ENCODE measurements at regions not wholly inside any gene's neighbourhood (a gene's known extent, or its start where the extent isn't known, plus 50 kb on each side); places are given as distances from the start of the nearest gene placed in this dataset.

DNA sequence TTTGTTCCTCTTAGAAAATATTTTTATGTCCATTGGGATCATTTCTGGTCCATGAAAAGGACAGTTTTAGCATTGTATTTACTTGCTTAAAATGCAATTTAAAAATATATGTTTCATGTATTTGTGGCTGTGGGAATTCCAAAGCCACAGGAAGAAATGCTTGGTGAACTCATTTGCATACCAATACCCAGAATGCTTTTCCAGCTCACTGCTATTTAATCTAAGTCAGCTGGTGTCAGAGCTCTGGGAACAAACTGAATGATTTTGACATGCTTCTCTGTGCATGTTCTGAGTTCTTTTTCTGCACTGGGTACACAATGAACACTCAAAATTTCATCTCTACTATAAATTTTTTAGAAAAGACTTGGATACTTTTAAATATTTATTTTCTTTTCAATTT is 482.8 kb upstream of the ARRDC3 start:
- intact Hi-C loops (cut with micrococcal nuclease; ENCODE audit: unreplicated experiment) = no loop called here
- no peak for DNase-seq (ENCODE audit: low read depth, low spot score)
- Histone ChIP-seq H3K4me1 (ENCODE audit: control insufficient read depth, insufficient read depth, low read length) (peaks cover 4% of the 10 kb centered on the region; the same call in 1 of the 2 replicates), H3K27ac (ENCODE audit: low read length) (peak overlapping the region; percentile 37; the same call in 1 of the 2 replicates), H3K36me3 (ENCODE audit: control insufficient read depth, insufficient read depth, low read length) (no peaks in the 10 kb centered on the region), H3K27me3 (ENCODE audit: control insufficient read depth, insufficient read depth, low read length) (no peaks in the 10 kb centered on the region), H3K4me3 (ENCODE audit: low read depth in 2 of 2, low read length in 2 of 2) (no peak overlapping the region), H3K9me3 (ENCODE audit: control insufficient read depth, insufficient read depth, low read depth, low read length) (no peaks in the 10 kb centered on the region)
- no TSS peak for BruUV-seq (replicated peaks)
- TF ChIP-seq POLR2AphosphoS5 (IDR thresholded peaks at IDR 0.05; ENCODE audit: low read depth, low read length) (no peak), TCF7L2 (IDR thresholded peaks at IDR 0.05; ENCODE audit: low read depth, low read length) (no peak), SIN3A (IDR thresholded peaks at IDR 0.05; ENCODE audit: borderline replicate concordance, insufficient read depth, low read depth, low read length) (no peak)
- TF ChIP-seq, protein P1, sequence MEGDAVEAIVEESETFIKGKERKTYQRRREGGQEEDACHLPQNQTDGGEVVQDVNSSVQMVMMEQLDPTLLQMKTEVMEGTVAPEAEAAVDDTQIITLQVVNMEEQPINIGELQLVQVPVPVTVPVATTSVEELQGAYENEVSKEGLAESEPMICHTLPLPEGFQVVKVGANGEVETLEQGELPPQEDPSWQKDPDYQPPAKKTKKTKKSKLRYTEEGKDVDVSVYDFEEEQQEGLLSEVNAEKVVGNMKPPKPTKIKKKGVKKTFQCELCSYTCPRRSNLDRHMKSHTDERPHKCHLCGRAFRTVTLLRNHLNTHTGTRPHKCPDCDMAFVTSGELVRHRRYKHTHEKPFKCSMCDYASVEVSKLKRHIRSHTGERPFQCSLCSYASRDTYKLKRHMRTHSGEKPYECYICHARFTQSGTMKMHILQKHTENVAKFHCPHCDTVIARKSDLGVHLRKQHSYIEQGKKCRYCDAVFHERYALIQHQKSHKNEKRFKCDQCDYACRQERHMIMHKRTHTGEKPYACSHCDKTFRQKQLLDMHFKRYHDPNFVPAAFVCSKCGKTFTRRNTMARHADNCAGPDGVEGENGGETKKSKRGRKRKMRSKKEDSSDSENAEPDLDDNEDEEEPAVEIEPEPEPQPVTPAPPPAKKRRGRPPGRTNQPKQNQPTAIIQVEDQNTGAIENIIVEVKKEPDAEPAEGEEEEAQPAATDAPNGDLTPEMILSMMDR (IDR thresholded peaks at IDR 0.05) = no peak
- TF ChIP-seq, protein P2, sequence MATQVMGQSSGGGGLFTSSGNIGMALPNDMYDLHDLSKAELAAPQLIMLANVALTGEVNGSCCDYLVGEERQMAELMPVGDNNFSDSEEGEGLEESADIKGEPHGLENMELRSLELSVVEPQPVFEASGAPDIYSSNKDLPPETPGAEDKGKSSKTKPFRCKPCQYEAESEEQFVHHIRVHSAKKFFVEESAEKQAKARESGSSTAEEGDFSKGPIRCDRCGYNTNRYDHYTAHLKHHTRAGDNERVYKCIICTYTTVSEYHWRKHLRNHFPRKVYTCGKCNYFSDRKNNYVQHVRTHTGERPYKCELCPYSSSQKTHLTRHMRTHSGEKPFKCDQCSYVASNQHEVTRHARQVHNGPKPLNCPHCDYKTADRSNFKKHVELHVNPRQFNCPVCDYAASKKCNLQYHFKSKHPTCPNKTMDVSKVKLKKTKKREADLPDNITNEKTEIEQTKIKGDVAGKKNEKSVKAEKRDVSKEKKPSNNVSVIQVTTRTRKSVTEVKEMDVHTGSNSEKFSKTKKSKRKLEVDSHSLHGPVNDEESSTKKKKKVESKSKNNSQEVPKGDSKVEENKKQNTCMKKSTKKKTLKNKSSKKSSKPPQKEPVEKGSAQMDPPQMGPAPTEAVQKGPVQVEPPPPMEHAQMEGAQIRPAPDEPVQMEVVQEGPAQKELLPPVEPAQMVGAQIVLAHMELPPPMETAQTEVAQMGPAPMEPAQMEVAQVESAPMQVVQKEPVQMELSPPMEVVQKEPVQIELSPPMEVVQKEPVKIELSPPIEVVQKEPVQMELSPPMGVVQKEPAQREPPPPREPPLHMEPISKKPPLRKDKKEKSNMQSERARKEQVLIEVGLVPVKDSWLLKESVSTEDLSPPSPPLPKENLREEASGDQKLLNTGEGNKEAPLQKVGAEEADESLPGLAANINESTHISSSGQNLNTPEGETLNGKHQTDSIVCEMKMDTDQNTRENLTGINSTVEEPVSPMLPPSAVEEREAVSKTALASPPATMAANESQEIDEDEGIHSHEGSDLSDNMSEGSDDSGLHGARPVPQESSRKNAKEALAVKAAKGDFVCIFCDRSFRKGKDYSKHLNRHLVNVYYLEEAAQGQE (IDR thresholded peaks at IDR 0.05; ENCODE audit: insufficient read depth in 1 of 2, low read depth in 2 of 2, low read length in 1 of 2) = no peak
- ATAC-seq = no peak
- POLR2A ChIA-PET = no interaction called here
- CTCF ChIA-PET = interaction anchor here (1.7 kb wide), 1 partner anchor 224 kb away, joined by 4 read pairs; no protein-coding TSS in a partner anchor
- in situ Hi-C loops (cut with HindIII; ENCODE audit: low pct_unique_long_range_greater_than_20kb, low sequenced_read_pairs) = no loop called here

DNA sequence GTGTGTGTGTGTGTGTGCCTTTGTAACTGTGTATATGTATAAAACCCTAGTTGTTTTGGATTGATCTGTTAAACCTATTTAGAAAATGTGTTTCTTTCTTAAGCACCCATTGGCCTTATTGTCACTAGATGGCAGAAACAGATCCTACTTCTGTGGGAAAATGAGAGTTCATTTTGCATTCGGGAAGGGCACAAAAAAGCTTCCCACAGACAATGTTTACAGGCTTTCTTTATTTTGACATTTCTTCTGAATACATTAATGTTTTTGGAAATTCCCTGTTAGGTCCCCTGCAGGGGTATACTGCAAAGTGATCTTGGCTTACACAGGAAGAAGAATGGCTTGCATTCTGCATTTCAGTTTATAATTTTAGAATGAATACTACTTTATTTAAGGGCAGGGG is 481.8 kb upstream of the ARRDC3 start:
- intact Hi-C loops (cut with micrococcal nuclease; ENCODE audit: unreplicated experiment) (no loop called here), in situ Hi-C loops (cut with HindIII; ENCODE audit: low pct_unique_long_range_greater_than_20kb, low sequenced_read_pairs) (no loop called here)
- H3K27me3 ChIP-seq (ENCODE audit: control insufficient read depth, insufficient read depth, low read length) = no peaks in the 10 kb centered on the region
- no peaks in the 10 kb centered on the region for H3K36me3 ChIP-seq (ENCODE audit: control insufficient read depth, insufficient read depth, low read length)
- POLR2A ChIA-PET = no interaction called here
- TF ChIP-seq, protein P1 (IDR thresholded peaks at IDR 0.05) = peak; percentile 33; the same call in 1 of the 2 replicates
- no peak for TF ChIP-seq POLR2AphosphoS5 (IDR thresholded peaks at IDR 0.05; ENCODE audit: low read depth, low read length)
- CTCF ChIA-PET = interaction anchor here (0.7 to 1.7 kb wide), 3 partner anchors 11 to 894 kb away, joined by 4 to 10 read pairs (median 6); no protein-coding TSS in a partner anchor
- no peak overlapping the region for H3K4me3 ChIP-seq (ENCODE audit: low read depth in 2 of 2, low read length in 2 of 2)
- no TSS peak for BruUV-seq (replicated peaks)
- H3K4me1 ChIP-seq (ENCODE audit: control insufficient read depth, insufficient read depth, low read length) = peaks cover 4% of the 10 kb centered on the region; the same call in 1 of the 2 replicates
- no peaks in the 10 kb centered on the region for H3K9me3 ChIP-seq (ENCODE audit: control insufficient read depth, insufficient read depth, low read depth, low read length)
- ATAC-seq = no peak
- H3K27ac ChIP-seq (ENCODE audit: low read length) = peak overlapping the region; percentile 46; the same call in 1 of the 2 replicates
- no peak for DNase-seq (ENCODE audit: low read depth, low spot score)
